ENCODE measurements at regions not wholly inside any gene's neighbourhood (a gene's known extent, or its start where the extent isn't known, plus 50 kb on each side); places are given as distances from the start of the nearest gene placed in this dataset.

DNA sequence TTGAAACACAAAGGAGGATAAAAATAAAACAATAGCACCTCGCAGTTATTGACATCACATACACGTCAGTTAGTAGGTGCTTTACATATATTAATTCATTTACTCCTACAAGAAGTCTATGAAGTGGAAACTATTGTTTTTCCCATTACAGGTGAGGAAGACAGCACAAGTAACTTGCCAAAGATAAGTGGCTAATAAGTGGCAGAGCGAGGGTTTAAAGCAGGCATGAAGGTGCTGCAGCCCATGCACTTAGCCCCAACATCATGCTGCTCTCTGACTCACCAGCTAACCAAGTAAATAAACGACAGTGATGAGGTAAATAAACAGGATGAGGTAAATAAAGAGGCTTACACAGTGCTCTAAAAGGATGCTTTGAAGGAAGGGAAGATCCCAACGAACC is 498.6 kb upstream of the ZEB2 start (continued):
- TF ChIP-seq, protein P1, sequence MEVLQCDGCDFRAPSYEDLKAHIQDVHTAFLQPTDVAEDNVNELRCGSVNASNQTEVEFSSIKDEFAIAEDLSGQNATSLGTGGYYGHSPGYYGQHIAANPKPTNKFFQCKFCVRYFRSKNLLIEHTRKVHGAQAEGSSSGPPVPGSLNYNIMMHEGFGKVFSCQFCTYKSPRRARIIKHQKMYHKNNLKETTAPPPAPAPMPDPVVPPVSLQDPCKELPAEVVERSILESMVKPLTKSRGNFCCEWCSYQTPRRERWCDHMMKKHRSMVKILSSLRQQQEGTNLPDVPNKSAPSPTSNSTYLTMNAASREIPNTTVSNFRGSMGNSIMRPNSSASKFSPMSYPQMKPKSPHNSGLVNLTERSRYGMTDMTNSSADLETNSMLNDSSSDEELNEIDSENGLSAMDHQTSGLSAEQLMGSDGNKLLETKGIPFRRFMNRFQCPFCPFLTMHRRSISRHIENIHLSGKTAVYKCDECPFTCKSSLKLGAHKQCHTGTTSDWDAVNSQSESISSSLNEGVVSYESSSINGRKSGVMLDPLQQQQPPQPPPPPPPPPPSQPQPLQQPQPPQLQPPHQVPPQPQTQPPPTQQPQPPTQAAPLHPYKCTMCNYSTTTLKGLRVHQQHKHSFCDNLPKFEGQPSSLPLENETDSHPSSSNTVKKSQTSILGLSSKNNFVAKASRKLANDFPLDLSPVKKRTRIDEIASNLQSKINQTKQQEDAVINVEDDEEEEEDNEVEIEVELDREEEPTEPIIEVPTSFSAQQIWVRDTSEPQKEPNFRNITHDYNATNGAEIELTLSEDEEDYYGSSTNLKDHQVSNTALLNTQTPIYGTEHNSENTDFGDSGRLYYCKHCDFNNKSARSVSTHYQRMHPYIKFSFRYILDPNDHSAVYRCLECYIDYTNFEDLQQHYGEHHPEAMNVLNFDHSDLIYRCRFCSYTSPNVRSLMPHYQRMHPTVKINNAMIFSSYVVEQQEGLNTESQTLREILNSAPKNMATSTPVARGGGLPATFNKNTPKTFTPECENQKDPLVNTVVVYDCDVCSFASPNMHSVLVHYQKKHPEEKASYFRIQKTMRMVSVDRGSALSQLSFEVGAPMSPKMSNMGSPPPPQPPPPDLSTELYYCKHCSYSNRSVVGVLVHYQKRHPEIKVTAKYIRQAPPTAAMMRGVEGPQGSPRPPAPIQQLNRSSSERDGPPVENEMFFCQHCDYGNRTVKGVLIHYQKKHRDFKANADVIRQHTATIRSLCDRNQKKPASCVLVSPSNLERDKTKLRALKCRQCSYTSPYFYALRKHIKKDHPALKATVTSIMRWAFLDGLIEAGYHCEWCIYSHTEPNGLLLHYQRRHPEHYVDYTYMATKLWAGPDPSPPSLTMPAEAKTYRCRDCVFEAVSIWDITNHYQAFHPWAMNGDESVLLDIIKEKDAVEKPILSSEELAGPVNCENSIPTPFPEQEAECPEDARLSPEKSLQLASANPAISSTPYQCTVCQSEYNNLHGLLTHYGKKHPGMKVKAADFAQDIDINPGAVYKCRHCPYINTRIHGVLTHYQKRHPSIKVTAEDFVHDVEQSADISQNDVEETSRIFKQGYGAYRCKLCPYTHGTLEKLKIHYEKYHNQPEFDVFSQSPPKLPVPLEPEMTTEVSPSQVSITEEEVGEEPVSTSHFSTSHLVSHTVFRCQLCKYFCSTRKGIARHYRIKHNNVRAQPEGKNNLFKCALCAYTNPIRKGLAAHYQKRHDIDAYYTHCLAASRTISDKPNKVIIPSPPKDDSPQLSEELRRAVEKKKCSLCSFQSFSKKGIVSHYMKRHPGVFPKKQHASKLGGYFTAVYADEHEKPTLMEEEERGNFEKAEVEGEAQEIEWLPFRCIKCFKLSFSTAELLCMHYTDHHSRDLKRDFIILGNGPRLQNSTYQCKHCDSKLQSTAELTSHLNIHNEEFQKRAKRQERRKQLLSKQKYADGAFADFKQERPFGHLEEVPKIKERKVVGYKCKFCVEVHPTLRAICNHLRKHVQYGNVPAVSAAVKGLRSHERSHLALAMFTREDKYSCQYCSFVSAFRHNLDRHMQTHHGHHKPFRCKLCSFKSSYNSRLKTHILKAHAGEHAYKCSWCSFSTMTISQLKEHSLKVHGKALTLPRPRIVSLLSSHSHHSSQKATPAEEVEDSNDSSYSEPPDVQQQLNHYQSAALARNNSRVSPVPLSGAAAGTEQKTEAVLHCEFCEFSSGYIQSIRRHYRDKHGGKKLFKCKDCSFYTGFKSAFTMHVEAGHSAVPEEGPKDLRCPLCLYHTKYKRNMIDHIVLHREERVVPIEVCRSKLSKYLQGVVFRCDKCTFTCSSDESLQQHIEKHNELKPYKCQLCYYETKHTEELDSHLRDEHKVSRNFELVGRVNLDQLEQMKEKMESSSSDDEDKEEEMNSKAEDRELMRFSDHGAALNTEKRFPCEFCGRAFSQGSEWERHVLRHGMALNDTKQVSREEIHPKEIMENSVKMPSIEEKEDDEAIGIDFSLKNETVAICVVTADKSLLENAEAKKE (CRISPR knock-in tag; IDR thresholded peaks at IDR 0.05) = no peak
- no peak for TF ChIP-seq EZH2phosphoT487 (IDR thresholded peaks at IDR 0.05; ENCODE audit: unreplicated experiment)
- TF ChIP-seq, protein P2, sequence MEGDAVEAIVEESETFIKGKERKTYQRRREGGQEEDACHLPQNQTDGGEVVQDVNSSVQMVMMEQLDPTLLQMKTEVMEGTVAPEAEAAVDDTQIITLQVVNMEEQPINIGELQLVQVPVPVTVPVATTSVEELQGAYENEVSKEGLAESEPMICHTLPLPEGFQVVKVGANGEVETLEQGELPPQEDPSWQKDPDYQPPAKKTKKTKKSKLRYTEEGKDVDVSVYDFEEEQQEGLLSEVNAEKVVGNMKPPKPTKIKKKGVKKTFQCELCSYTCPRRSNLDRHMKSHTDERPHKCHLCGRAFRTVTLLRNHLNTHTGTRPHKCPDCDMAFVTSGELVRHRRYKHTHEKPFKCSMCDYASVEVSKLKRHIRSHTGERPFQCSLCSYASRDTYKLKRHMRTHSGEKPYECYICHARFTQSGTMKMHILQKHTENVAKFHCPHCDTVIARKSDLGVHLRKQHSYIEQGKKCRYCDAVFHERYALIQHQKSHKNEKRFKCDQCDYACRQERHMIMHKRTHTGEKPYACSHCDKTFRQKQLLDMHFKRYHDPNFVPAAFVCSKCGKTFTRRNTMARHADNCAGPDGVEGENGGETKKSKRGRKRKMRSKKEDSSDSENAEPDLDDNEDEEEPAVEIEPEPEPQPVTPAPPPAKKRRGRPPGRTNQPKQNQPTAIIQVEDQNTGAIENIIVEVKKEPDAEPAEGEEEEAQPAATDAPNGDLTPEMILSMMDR (conservative IDR thresholded peaks at IDR 0.05; ENCODE audit: low read depth in 2 of 2) = no peak
- no peak for TF ChIP-seq JUNB (IDR thresholded peaks at IDR 0.05; ENCODE audit: unreplicated experiment)
- no peak for TF ChIP-seq ZNF114 (CRISPR knock-in tag; IDR thresholded peaks at IDR 0.05)
- no peak for TF ChIP-seq POLR2AphosphoS5 (IDR thresholded peaks at IDR 0.05; ENCODE audit: low read depth)
- TF ChIP-seq, protein P3, sequence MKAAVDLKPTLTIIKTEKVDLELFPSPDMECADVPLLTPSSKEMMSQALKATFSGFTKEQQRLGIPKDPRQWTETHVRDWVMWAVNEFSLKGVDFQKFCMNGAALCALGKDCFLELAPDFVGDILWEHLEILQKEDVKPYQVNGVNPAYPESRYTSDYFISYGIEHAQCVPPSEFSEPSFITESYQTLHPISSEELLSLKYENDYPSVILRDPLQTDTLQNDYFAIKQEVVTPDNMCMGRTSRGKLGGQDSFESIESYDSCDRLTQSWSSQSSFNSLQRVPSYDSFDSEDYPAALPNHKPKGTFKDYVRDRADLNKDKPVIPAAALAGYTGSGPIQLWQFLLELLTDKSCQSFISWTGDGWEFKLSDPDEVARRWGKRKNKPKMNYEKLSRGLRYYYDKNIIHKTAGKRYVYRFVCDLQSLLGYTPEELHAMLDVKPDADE (IDR thresholded peaks at IDR 0.05) = no peak
- TF ChIP-seq ZNF331 (CRISPR knock-in tag; IDR thresholded peaks at IDR 0.05; ENCODE audit: low read depth) = no peak
- TF ChIP-seq EZH2 (IDR thresholded peaks at IDR 0.05; ENCODE audit: low read depth, unreplicated experiment) = no peak

All from GM23338 (cell line).